ENCODE measurements at regions not wholly inside any gene's neighbourhood (a gene's known extent, or its start where the extent isn't known, plus 50 kb on each side); places are given as distances from the start of the nearest gene placed in this dataset.

DNA sequence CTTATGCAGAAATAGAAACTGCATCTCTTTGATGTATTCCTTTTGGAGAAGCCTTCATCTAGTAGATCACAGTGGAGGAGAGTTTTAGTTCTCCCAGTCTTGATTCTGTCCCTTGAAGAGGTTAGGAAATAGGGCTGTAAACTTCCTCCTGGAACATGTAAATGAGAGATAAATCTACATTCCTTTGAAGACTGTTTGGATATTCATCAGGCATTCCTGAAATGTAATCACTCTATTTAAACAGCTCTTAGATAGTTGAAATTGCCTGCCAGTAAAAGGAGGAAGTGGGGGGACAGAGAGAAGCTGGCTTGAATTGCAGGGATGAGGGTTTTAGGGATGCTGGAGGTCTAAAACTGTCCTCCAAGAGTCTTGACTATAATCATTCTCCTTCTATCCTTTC lies 254.3 kb upstream of the LRRC3B start:
- Histone ChIP-seq H2AFZ (ENCODE audit: low read depth, low read length) (no peak overlapping the region), H3K9me3 (ENCODE audit: low read length) (no peaks in the 10 kb centered on the region)

DNA sequence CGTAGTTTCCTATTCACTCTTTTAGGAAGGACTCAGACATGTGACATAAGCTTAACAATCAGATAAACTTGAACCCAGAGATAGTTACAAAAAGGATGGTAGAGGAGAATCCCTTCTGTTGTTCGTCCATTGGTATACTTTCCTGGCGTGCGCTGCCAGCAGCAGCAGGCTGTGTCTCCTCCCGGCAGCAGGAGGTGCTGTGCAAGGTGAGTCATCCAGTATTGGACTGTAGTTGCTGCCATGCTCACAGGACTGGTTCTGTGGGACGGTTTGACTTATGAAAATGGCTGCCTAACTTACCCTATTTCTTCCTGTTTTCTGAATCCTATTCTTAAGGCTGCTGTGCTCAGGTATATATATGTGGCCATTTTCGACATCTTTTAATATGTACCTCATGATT lies 253.4 kb upstream of the LRRC3B start:
- Histone ChIP-seq H2AFZ (ENCODE audit: low read depth, low read length) (no peak overlapping the region), H3K9ac (ENCODE audit: low read length) (no peak overlapping the region)
- TF ChIP-seq POLR2AphosphoS5 (IDR thresholded peaks at IDR 0.05) (no peak), RAD21 (conservative IDR thresholded peaks at IDR 0.05) (no peak), MXI1 (conservative IDR thresholded peaks at IDR 0.05; ENCODE audit: poor library complexity, severe bottlenecking) (no peak), TAF1 (IDR thresholded peaks at IDR 0.05; ENCODE audit: low read depth) (no peak)
- TF ChIP-seq, protein P1, sequence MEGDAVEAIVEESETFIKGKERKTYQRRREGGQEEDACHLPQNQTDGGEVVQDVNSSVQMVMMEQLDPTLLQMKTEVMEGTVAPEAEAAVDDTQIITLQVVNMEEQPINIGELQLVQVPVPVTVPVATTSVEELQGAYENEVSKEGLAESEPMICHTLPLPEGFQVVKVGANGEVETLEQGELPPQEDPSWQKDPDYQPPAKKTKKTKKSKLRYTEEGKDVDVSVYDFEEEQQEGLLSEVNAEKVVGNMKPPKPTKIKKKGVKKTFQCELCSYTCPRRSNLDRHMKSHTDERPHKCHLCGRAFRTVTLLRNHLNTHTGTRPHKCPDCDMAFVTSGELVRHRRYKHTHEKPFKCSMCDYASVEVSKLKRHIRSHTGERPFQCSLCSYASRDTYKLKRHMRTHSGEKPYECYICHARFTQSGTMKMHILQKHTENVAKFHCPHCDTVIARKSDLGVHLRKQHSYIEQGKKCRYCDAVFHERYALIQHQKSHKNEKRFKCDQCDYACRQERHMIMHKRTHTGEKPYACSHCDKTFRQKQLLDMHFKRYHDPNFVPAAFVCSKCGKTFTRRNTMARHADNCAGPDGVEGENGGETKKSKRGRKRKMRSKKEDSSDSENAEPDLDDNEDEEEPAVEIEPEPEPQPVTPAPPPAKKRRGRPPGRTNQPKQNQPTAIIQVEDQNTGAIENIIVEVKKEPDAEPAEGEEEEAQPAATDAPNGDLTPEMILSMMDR (IDR thresholded peaks at IDR 0.05; ENCODE audit: poor library complexity, severe bottlenecking): no peak
- TF ChIP-seq, protein P2, sequence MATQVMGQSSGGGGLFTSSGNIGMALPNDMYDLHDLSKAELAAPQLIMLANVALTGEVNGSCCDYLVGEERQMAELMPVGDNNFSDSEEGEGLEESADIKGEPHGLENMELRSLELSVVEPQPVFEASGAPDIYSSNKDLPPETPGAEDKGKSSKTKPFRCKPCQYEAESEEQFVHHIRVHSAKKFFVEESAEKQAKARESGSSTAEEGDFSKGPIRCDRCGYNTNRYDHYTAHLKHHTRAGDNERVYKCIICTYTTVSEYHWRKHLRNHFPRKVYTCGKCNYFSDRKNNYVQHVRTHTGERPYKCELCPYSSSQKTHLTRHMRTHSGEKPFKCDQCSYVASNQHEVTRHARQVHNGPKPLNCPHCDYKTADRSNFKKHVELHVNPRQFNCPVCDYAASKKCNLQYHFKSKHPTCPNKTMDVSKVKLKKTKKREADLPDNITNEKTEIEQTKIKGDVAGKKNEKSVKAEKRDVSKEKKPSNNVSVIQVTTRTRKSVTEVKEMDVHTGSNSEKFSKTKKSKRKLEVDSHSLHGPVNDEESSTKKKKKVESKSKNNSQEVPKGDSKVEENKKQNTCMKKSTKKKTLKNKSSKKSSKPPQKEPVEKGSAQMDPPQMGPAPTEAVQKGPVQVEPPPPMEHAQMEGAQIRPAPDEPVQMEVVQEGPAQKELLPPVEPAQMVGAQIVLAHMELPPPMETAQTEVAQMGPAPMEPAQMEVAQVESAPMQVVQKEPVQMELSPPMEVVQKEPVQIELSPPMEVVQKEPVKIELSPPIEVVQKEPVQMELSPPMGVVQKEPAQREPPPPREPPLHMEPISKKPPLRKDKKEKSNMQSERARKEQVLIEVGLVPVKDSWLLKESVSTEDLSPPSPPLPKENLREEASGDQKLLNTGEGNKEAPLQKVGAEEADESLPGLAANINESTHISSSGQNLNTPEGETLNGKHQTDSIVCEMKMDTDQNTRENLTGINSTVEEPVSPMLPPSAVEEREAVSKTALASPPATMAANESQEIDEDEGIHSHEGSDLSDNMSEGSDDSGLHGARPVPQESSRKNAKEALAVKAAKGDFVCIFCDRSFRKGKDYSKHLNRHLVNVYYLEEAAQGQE (IDR thresholded peaks at IDR 0.05; ENCODE audit: borderline replicate concordance): no peak

More for the DNA sequence above, 254.3 kb upstream of the LRRC3B start:
- H3K9me2 ChIP-seq (ENCODE audit: insufficient read depth, low read length): no peaks in the 10 kb centered on the region
- H3K27me3 ChIP-seq (ENCODE audit: insufficient read depth, low read depth, low read length): no peaks in the 10 kb centered on the region
- H3K4me2 ChIP-seq (ENCODE audit: low read length): no peak overlapping the region
- H3K9ac ChIP-seq (ENCODE audit: low read length): no peak overlapping the region
- no peaks in the 10 kb centered on the region for H3K36me3 ChIP-seq (ENCODE audit: insufficient read depth, low read length)
- H3K4me3 ChIP-seq (ENCODE audit: low read length): no peak overlapping the region
- no peak overlapping the region for H3K27ac ChIP-seq (ENCODE audit: low read length)
- TF ChIP-seq MXI1 (conservative IDR thresholded peaks at IDR 0.05; ENCODE audit: poor library complexity, severe bottlenecking): no peak
- TF ChIP-seq EP300 (conservative IDR thresholded peaks at IDR 0.05; ENCODE audit: poor library complexity, severe bottlenecking): no peak
- TF ChIP-seq, protein P2 (IDR thresholded peaks at IDR 0.05; ENCODE audit: borderline replicate concordance): no peak
- no peak for TF ChIP-seq SMC3 (conservative IDR thresholded peaks at IDR 0.05; ENCODE audit: poor library complexity)
- no peak for TF ChIP-seq EZH2 (IDR thresholded peaks at IDR 0.05; ENCODE audit: borderline replicate concordance, insufficient read depth, low read length, poor library complexity, severe bottlenecking)
- no peak for TF ChIP-seq POLR2AphosphoS5 (IDR thresholded peaks at IDR 0.05)
- TF ChIP-seq RAD21 (conservative IDR thresholded peaks at IDR 0.05): no peak
- TF ChIP-seq TAF1 (IDR thresholded peaks at IDR 0.05; ENCODE audit: low read depth): no peak
- TF ChIP-seq, protein P1 (IDR thresholded peaks at IDR 0.05; ENCODE audit: poor library complexity, severe bottlenecking): no peak
- no peaks in the 10 kb centered on the region for H3F3A ChIP-seq (ENCODE audit: insufficient read depth, low read length, poor library complexity, severe bottlenecking)
- H4K20me1 ChIP-seq (ENCODE audit: insufficient read depth): no peaks in the 10 kb centered on the region
- H3K79me2 ChIP-seq (replicated peaks; ENCODE audit: insufficient read depth, low read length): no peaks in the 10 kb centered on the region

More for the DNA sequence above, 253.4 kb upstream of the LRRC3B start:
- no peaks in the 10 kb centered on the region for H3K79me2 ChIP-seq (replicated peaks; ENCODE audit: insufficient read depth, low read length)
- no peaks in the 10 kb centered on the region for H4K20me1 ChIP-seq (ENCODE audit: insufficient read depth)
- H3K9me2 ChIP-seq (ENCODE audit: insufficient read depth, low read length): no peaks in the 10 kb centered on the region
- no peak overlapping the region for H3K27ac ChIP-seq (ENCODE audit: low read length)
- H3K4me2 ChIP-seq (ENCODE audit: low read length): no peak overlapping the region
- H3K36me3 ChIP-seq (ENCODE audit: insufficient read depth, low read length): no peaks in the 10 kb centered on the region
- no peaks in the 10 kb centered on the region for H3F3A ChIP-seq (ENCODE audit: insufficient read depth, low read length, poor library complexity, severe bottlenecking)
- H3K4me3 ChIP-seq (ENCODE audit: low read length): no peak overlapping the region
- H3K9me3 ChIP-seq (ENCODE audit: low read length): no peaks in the 10 kb centered on the region
- H3K27me3 ChIP-seq (ENCODE audit: insufficient read depth, low read depth, low read length): no peaks in the 10 kb centered on the region

Data from neural cell (in vitro differentiated cells).